Cardiac muscle cell (in vitro differentiated cells and primary cell): ENCODE measurements at regions not wholly inside any gene's neighbourhood (a gene's known extent, or its start where the extent isn't known, plus 50 kb on each side); places are given as distances from the start of the nearest gene placed in this dataset.

Experiments used
- DNase-seq, 2 donors: peaks; one replicate each; pipeline versions ENCODE4 v3.0.0 to v3.0.0-alpha.2; 2010 to 2017; ENCODE audit warnings: low read depth in 1 of 2, low spot score in 1 of 2
- H3K27ac ChIP-seq: fragments of 200-600 bp; sonication (generic); 2 replicates; pipeline ENCODE4 v1.5.1; 2016
- H3K27me3 ChIP-seq: fragments of 200-600 bp; sonication (generic); 2 replicates; pipeline ENCODE4 v1.6.0; 2016; ENCODE audit warnings: control low read depth
- H3K36me3 ChIP-seq: fragments of 200-600 bp; sonication (generic); 2 replicates; pipeline ENCODE4 v1.5.1; 2016; ENCODE audit warnings: control low read depth
- H3K4me1 ChIP-seq: fragments of 200-600 bp; sonication (generic); 2 replicates; pipeline ENCODE4 v1.8.1; 2017; ENCODE audit warnings: low read depth, mild to moderate bottlenecking, mixed run types
- H3K4me3 ChIP-seq: fragments of 200-600 bp; sonication (generic); 2 replicates; pipeline ENCODE4 v1.5.1; 2016; ENCODE audit warnings: mild to moderate bottlenecking
- H3K9me3 ChIP-seq: fragments of 200-600 bp; sonication (generic); 2 replicates; pipeline ENCODE4 v1.5.1; 2017; ENCODE audit warnings: low read depth, mild to moderate bottlenecking, control low read depth
- CTCF ChIP-seq: IDR thresholded peaks from 2 replicates; pipeline ENCODE4 v1.5.1; 2012; ENCODE audit warnings: low read depth, mild to moderate bottlenecking, low read length

- no peak for DNase-seq
- Histone ChIP-seq H3K9me3 (no peaks in the 10 kb centered on the region), H3K27ac (no peak overlapping the region), H3K36me3 (no peaks in the 10 kb centered on the region), H3K27me3 (no peaks in the 10 kb centered on the region), H3K4me3 (no peak overlapping the region), H3K4me1 (no peaks in the 10 kb centered on the region)
- no peak for TF ChIP-seq CTCF
These were observed 123.8 kb downstream of the HRH4 start for GRCh38 chr18:24584205-24584604.

- Histone ChIP-seq H3K36me3 (no peaks in the 10 kb centered on the region), H3K4me3 (no peak overlapping the region), H3K9me3 (no peaks in the 10 kb centered on the region), H3K27ac (no peak overlapping the region), H3K4me1 (no peaks in the 10 kb centered on the region), H3K27me3 (no peaks in the 10 kb centered on the region)
- DNase-seq = no peak
- TF ChIP-seq CTCF = no peak
These were observed 124.4 kb downstream of the HRH4 start for GRCh38 chr18:24584813-24585212.

- H3K36me3 ChIP-seq = no peaks in the 10 kb centered on the region
- H3K4me1 ChIP-seq = no peaks in the 10 kb centered on the region
- no peak overlapping the region for H3K27ac ChIP-seq
- no peak for DNase-seq
- H3K4me3 ChIP-seq = no peak overlapping the region
- no peaks in the 10 kb centered on the region for H3K9me3 ChIP-seq
- no peaks in the 10 kb centered on the region for H3K27me3 ChIP-seq
- TF ChIP-seq CTCF = no peak
These were observed 125.6 kb downstream of the HRH4 start for GRCh38 chr18:24585996-24586566.

- no peak for DNase-seq
- Histone ChIP-seq H3K27ac (no peak overlapping the region), H3K27me3 (no peaks in the 10 kb centered on the region), H3K4me1 (no peaks in the 10 kb centered on the region), H3K9me3 (no peaks in the 10 kb centered on the region), H3K36me3 (no peaks in the 10 kb centered on the region), H3K4me3 (no peak overlapping the region)
- no peak for TF ChIP-seq CTCF
These were observed 126.4 kb downstream of the HRH4 start for GRCh38 chr18:24586662-24587360.

GRCh38 chr18:24588440-24588839 is 128.0 kb downstream of the HRH4 start:
- H3K4me1 ChIP-seq = no peaks in the 10 kb centered on the region
- TF ChIP-seq CTCF = no peak
- no peaks in the 10 kb centered on the region for H3K9me3 ChIP-seq
- no peaks in the 10 kb centered on the region for H3K36me3 ChIP-seq
- H3K4me3 ChIP-seq = no peak overlapping the region
- DNase-seq = peak in 1 of 2 donors; percentile 39
- no peak overlapping the region for H3K27ac ChIP-seq
- no peaks in the 10 kb centered on the region for H3K27me3 ChIP-seq
